ENCODE measurements at regions not wholly inside any gene's neighbourhood (a gene's known extent, or its start where the extent isn't known, plus 50 kb on each side); places are given as distances from the start of the nearest gene placed in this dataset.

GRCh38 chr9:107896544-107896943 is 407.0 kb upstream of the KLF4 start:
- DNase-seq (no peak), ATAC-seq (no peak)
- TF ChIP-seq POLR2A (IDR thresholded peaks at IDR 0.05) (no peak), CTCF (IDR thresholded peaks at IDR 0.05) (no peak)
- Histone ChIP-seq H3K4me1 (peaks cover 0 to 5% (median 0%) of the 10 kb centered on the region in 4 donors), H3K36me3 (no peaks in the 10 kb centered on the region), H3K27ac (no peak overlapping the region), H3K9me3 (no peaks in the 10 kb centered on the region), H3K27me3 (no peaks in the 10 kb centered on the region), H3K4me3 (no peak overlapping the region)
- 100% methylated on average over 1 of the region's 1 CpG for WGBS (ENCODE audit: insufficient coverage, low coverage, low lambda C conversion rate, missing lambda C conversion rate)
- intact Hi-C loops (cut with DNase I): no loop called here

GRCh38 chr9:107895501-107896001 is 406.0 kb upstream of the KLF4 start:
- no peak for ATAC-seq
- H3K27ac ChIP-seq: no peak overlapping the region
- intact Hi-C loops (cut with DNase I): no loop called here

GRCh38 chr9:107894572-107895261 is 405.1 kb upstream of the KLF4 start:
- DNase-seq (no peak), ATAC-seq (no peak)
- Histone ChIP-seq H3K4me1 (peaks cover 0 to 5% (median 0%) of the 10 kb centered on the region in 4 donors), H3K27me3 (no peaks in the 10 kb centered on the region), H3K27ac (no peak overlapping the region), H3K9me3 (no peaks in the 10 kb centered on the region), H3K4me3 (no peak overlapping the region), H3K36me3 (no peaks in the 10 kb centered on the region)
- intact Hi-C loops (cut with DNase I): no loop called here
- 78% methylated on average over 7 of the region's 11 CpGs for WGBS (ENCODE audit: insufficient coverage, low coverage, low lambda C conversion rate, missing lambda C conversion rate)
- no peak for TF ChIP-seq CTCF (IDR thresholded peaks at IDR 0.05)
- no peak for TF ChIP-seq POLR2A (IDR thresholded peaks at IDR 0.05)

More at GRCh38 chr9:107895501-107896001, 406.0 kb upstream of the KLF4 start:
- Histone ChIP-seq H3K4me1 (peaks cover 0 to 5% (median 0%) of the 10 kb centered on the region in 4 donors), H3K27me3 (no peaks in the 10 kb centered on the region), H3K9me3 (no peaks in the 10 kb centered on the region), H3K36me3 (no peaks in the 10 kb centered on the region), H3K4me3 (no peak overlapping the region)
- no peak for DNase-seq
- TF ChIP-seq POLR2A (IDR thresholded peaks at IDR 0.05) (no peak), CTCF (IDR thresholded peaks at IDR 0.05) (no peak)
- WGBS (ENCODE audit: insufficient coverage, low coverage, low lambda C conversion rate, missing lambda C conversion rate): 68% methylated on average over 6 of the region's 8 CpGs

- Histone ChIP-seq H3K27ac (no peak overlapping the region), H3K27me3 (no peaks in the 10 kb centered on the region), H3K36me3 (no peaks in the 10 kb centered on the region), H3K9me3 (no peaks in the 10 kb centered on the region), H3K4me1 (no peaks in the 10 kb centered on the region), H3K4me3 (no peak overlapping the region)
- WGBS (ENCODE audit: insufficient coverage, low coverage, low lambda C conversion rate, missing lambda C conversion rate): 82% methylated on average over 3 of the region's 3 CpGs
- intact Hi-C loops (cut with DNase I): no loop called here
- TF ChIP-seq POLR2A (IDR thresholded peaks at IDR 0.05) (no peak), CTCF (IDR thresholded peaks at IDR 0.05) (no peak)
- no peak for ATAC-seq
- no peak for DNase-seq
Measured at GRCh38 chr9:107890921-107891465, 401.4 kb upstream of the KLF4 start.

Measured in right lobe of liver (tissue), 6 donors.